HG03558 (cell line): ENCODE measurements at regions not wholly inside any gene's neighbourhood (a gene's known extent, or its start where the extent isn't known, plus 50 kb on each side); places are given as distances from the start of the nearest gene placed in this dataset.

ENCODE experiments used
- ATAC-seq: cut with Tn5 transposase; IDR thresholded peaks from one replicate; pipeline ENCODE4 v1.9.1; 2021; ENCODE audit warnings: moderate number of reproducible peaks; ENCODE audit not compliant: unreplicated experiment; ENCODE audit errors: extremely low read depth

DNA sequence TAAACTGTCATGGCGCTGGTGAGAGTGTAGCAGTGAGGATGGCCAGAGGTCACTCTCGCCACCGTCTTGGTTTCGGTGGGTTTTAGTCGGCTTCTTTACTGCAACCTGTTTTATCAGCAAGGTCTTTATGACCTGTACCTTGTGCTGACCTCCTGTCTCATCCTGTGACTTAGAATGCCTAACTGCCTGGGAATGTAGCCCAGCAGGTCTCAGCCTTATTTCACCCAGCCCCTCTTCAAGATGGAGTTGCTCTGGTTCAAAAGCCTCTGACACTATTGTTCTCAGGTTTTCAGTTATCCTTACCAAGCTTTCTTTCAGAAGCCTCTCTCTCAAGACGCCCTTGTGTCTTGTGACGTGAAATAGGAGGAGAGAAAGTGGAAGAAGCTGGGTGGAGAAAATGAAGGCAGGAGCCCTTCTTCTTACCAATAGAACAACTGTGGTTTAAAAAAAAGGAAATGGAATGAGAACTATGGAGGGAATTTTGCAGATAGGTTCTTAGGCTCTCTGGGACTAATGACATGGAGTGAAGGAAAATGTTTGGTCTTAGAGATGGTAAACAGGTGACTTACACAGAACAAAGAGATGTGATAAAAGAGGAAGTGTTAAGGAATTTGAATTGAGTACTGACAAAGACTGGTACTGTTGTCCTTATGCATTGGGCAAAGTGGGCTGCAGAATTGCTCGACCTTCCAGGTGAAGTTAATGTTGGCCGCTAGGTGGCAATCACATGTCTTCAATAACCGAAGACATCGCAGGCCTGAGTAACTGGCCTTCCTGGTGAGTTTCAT is 133.3 kb upstream of the RAI14 start:
- peak; percentile 70 for ATAC-seq

GRCh38 chr5:34523387-34523726 is 132.8 kb upstream of the RAI14 start:
- ATAC-seq: no peak

- ATAC-seq: no peak
These were observed 132.0 kb upstream of the RAI14 start for GRCh38 chr5:34524123-34524522.

- no peak for ATAC-seq
These were observed 130.4 kb upstream of the RAI14 start for GRCh38 chr5:34525761-34526160.

DNA sequence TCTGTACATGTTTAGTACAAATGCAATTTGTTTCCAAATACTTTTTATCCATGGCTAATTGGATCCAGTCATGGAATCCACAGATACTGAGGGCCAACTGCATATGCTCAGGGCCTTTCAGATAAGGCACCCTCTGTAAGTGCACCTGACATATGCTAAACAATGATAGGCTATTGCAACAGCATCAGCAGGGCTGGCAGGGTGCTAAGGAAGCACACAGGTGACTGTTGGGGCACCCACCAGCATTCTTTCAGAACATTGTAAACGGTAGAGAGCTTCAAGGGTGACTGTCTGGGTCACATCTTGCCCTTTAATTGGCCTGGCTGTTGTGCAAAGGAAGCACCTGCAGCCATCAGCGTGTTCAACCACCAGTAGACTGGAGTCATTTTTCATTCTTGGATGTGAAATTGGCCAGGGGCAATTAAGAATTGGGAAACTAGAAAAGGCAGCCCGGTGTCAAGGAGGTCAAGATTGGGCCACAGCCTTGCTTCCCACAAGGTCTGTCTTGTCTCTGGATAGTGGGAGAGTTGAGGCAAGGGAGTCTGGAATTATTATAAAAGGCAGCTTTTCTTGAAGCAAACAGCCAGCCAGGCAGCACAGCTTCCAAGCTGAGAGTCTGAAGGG is 129.3 kb upstream of the RAI14 start:
- ATAC-seq: no peak

DNA sequence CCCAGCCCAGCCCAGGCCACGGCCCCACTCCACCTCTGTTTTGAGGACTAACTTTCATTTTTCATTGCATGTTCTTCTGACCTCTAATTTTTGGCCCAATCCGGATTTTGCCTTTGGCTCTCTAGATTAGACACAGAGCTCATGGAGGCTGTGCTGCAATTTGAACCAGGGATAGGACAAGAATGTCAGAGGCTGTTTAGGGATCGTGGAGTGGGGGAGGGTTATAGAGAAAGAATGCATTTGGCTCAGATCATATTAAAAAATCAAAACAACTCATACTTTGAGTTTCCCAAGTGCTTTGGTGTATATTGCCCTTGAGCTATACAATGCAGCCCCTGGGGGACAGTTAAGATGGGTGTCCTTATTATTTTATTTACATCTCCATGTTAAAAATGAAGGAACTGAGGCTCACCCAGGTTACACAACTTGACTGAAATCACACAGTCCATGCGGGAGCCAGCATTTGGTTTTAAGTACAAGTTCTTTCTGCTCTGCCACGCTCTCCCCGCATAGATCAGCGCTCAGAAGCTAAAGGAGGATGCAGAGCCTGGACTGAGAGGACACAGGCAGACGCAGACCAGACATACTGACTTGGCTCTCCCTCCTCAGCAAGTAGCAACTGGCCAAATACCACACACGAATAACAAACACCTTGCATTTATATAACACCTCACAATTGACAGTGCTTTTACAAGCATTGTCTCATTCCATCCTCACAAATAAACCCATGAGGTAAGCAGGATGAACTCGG is 126.4 kb upstream of the RAI14 start:
- ATAC-seq: no peak

GRCh38 chr5:34530637-34531036 is 125.5 kb upstream of the RAI14 start:
- ATAC-seq: no peak

DNA sequence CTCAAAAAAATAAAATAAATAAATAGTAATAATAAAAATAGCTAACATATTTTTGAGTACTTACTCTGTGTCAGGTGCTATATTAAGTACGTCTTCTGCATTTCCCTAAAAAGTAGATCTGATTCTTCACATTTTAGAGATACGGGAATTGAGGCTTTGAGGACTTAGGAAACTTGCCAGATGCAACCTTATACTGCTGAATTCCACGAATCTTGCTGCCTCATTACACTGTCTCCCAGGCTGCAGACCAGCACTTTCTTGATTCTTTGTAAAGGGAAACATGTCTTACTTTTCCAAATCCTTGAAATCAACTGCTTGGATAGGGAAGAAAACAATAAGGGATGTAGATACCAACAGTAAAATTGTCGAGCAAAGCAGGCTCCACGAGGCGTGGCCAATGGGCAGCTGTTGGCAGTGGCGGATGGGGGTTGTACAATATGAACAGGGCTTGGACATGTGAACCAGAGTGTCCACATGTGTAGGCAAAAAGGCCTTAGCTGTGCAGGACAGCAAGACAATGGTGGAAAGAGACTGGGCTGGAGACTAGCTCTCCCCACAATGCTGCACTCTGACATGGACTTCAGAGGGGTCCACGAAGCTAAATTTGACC is 124.3 kb upstream of the RAI14 start:
- no peak for ATAC-seq

- ATAC-seq: peak; percentile 93
These were observed 122.3 kb upstream of the RAI14 start for GRCh38 chr5:34533582-34534522.

DNA sequence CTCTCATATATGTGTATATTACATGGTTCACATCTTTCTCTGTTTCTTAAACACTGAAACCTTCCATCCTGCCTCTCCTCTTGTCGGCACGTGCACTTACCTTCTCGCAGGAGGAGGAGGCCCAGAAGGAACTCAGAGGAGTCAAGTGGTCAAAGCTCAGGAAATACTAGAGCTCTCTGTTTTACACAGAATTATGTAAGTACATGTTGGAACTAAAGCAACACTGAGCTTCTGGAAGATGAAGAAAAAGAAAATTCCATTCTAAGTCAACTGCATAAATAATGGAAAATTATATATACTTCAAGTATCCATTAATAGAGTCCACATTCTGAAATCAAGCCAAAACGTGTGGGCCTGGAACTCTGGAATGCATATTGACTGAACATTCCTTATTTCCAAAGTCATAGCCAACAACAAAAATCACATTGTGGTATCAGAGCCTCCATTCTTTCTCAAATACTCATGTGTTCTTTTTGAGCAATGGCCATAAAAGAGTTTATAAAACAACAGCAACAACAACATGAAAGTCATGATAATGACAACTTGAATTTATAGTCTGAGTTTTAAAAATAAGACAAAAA is 121.5 kb upstream of the RAI14 start:
- ATAC-seq: no peak

DNA sequence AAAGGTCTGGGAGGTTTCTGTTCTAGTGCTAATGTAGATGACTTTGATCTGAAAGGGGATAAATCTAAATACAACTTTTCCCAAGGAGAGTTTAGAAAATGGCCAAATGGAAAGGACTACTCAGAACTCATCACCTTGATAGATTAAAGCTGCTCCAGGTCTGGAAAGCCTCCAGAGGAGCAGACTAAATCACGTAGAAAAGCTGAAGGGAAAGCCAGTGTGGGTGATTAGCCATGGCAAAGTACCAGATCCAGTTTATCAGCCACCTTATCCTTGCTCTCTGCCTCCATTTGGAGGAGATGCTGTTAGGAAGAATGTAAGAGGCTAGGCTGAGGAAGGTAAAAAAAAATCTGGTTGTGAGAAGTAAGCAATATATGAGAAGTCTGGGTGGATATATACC is 120.7 kb upstream of the RAI14 start:
- ATAC-seq: no peak

DNA sequence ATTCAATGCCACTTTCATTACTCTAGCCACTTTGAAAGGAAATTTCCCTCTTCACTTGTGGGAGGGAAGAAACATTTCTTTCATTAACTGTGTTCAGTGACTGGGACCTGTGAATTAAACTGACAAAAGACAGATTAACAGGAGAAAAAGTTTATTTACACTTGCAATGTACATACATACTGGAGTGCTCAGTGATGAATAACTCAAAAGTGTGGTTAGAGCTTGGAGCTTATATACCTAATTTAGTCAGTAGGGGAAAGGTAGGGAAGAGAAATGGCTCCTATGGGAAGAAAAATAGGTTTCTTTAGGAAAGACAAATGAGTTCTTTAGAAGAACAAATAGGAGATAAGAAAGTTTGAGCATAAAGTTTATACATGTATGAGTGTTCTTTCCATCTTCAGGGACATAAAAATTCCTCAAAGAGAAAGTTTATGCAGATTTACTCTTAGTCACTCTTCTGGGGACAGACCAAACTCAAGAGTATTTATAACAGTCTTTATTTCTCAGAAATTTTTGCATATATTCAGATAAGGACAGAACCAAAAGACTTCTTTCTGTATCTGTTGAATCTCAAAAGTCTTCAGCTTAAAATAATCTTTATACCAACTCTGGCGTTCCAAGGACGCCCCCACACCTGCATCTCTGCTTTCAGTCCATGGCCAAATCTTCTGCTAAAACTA is 120.0 kb upstream of the RAI14 start:
- no peak for ATAC-seq

DNA sequence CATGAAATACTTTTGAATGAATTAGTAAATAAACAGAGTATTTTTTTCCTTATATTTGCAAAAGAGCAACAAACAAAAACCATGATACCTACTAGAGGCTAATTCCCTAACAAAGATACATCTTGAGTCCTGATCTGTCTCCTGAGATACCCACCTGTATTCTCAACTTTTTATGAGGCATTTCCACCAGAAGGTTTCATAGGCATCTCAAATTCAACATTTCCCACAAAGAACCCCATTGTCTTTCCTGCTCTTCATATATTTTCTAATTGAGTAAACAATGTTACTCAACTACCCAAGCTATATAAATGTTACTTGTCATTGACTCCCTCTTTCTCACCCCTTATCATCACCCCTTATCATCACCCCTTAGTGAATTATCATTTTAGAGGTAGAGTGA is 119.4 kb upstream of the RAI14 start:
- no peak for ATAC-seq

GRCh38 chr5:34538026-34538672 is 118.0 kb upstream of the RAI14 start:
- ATAC-seq: no peak

GRCh38 chr5:34539183-34539582 is 116.9 kb upstream of the RAI14 start:
- ATAC-seq: no peak

DNA sequence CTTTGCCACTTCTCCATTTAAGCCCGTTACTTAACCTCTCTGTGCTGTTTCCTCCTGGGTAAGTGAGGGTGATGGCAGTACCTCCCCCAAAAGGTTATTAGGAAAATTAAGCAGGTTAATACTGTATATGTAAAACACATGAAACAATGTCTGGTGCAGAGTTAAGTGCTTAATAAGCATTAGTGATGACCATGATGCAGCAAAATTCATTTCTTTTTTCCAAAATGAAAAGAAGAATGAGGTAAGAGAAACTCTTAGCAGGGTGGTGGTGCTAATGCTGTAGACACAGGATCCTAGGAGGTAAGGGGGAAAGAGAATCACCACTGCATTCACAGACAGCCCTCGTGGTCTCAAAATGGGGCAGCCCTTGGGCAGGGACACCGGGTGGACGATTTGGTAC is 115.1 kb upstream of the RAI14 start:
- ATAC-seq: no peak

- ATAC-seq: no peak
These were observed 113.3 kb upstream of the RAI14 start for GRCh38 chr5:34542818-34543217.

- ATAC-seq: no peak
These were observed 112.4 kb upstream of the RAI14 start for GRCh38 chr5:34543687-34544086.

DNA sequence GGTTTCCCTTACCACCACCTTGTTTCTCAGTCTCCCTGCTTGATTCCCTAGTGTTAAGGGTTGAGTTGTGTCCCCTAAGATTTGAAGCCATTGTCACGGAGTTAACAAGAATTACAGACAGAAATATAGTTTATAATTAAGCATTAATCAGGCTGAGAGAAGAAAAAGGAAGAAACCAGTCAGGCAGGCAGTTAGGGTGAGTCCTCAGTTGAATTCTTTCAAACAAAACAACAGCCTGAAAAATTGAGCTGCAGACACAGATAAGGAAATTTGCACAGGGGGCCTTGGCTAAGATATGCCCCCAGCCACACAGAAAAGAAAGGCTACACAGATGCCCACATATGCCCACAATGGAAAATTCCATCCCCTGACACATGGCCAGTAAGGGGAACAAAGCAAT is 111.7 kb upstream of the RAI14 start:
- ATAC-seq: no peak
